ENCODE measurements at regions not wholly inside any gene's neighbourhood (a gene's known extent, or its start where the extent isn't known, plus 50 kb on each side); places are given as distances from the start of the nearest gene placed in this dataset.

- TF ChIP-seq, protein P1, sequence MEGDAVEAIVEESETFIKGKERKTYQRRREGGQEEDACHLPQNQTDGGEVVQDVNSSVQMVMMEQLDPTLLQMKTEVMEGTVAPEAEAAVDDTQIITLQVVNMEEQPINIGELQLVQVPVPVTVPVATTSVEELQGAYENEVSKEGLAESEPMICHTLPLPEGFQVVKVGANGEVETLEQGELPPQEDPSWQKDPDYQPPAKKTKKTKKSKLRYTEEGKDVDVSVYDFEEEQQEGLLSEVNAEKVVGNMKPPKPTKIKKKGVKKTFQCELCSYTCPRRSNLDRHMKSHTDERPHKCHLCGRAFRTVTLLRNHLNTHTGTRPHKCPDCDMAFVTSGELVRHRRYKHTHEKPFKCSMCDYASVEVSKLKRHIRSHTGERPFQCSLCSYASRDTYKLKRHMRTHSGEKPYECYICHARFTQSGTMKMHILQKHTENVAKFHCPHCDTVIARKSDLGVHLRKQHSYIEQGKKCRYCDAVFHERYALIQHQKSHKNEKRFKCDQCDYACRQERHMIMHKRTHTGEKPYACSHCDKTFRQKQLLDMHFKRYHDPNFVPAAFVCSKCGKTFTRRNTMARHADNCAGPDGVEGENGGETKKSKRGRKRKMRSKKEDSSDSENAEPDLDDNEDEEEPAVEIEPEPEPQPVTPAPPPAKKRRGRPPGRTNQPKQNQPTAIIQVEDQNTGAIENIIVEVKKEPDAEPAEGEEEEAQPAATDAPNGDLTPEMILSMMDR (IDR thresholded peaks at IDR 0.05), result no peak
- TF ChIP-seq POLR2A (IDR thresholded peaks at IDR 0.05) (no peak), POLR2AphosphoS5 (IDR thresholded peaks at IDR 0.05) (no peak)
Measured at GRCh38 chr3:18223571-18223970, 201.6 kb downstream of the SATB1 start.

Data from stomach (tissue), 4 donors.